Small intestine (tissue), 7 donors: ENCODE measurements at regions not wholly inside any gene's neighbourhood (a gene's known extent, or its start where the extent isn't known, plus 50 kb on each side); places are given as distances from the start of the nearest gene placed in this dataset.

Experiments used
- DNase-seq, 2 donors: peaks; one replicate each; pipeline versions ENCODE4 v3.0.0 to v3.0.0-alpha.2; 2013
- FAIRE-seq: peaks from 2 replicates; lab custom pipeline; 2012; peaks lifted over from hg19 to GRCh38; lab: Jason Lieb, UNC
- H3K27ac ChIP-seq, 3 donors: one replicate each; pipeline ENCODE4 v1.5.1; 2013; ENCODE audit warnings: low read length in 2 of 3, mild to moderate bottlenecking in 2 of 3, control low read depth in 1 of 3, inconsistent platforms in 1 of 3, low read depth in 1 of 3, moderate library complexity in 1 of 3
- H3K27me3 ChIP-seq, 3 donors: one replicate each; pipeline ENCODE4 v1.6.1; 2013; ENCODE audit warnings: low read length in 3 of 3, inconsistent platforms in 1 of 3; ENCODE audit not compliant: control insufficient read depth in 3 of 3, insufficient read depth in 3 of 3
- H3K36me3 ChIP-seq, 3 donors: one replicate each; pipeline ENCODE4 v1.6.1; 2013; ENCODE audit warnings: low read length in 3 of 3, inconsistent platforms in 1 of 3, low read depth in 1 of 3, mild to moderate bottlenecking in 1 of 3, moderate library complexity in 1 of 3; ENCODE audit not compliant: control insufficient read depth in 3 of 3, insufficient read depth in 2 of 3
- H3K4me1 ChIP-seq, 3 donors: one replicate each; pipeline ENCODE4 v1.6.1; 2013; ENCODE audit warnings: low read length in 2 of 3, inconsistent platforms in 1 of 3, low read depth in 1 of 3, mild to moderate bottlenecking in 1 of 3, moderate library complexity in 1 of 3; ENCODE audit not compliant: control insufficient read depth in 3 of 3, insufficient read depth in 2 of 3
- H3K4me3 ChIP-seq, 3 donors: one replicate each; pipeline ENCODE4 v1.5.1; 2013; ENCODE audit warnings: low read length in 3 of 3, control low read depth in 1 of 3, inconsistent platforms in 1 of 3, low read depth in 1 of 3, mild to moderate bottlenecking in 1 of 3, moderate library complexity in 1 of 3
- H3K9me3 ChIP-seq, 2 donors: one replicate each; pipeline ENCODE4 v1.6.1; 2013; ENCODE audit warnings: low read depth in 1 of 2, low read length in 1 of 2; ENCODE audit not compliant: control insufficient read depth in 2 of 2, insufficient read depth in 1 of 2
- WGBS, 3 donors: extraction: QIAGEN DNeasy Blood & Tissue Kit; methylation state at CpG; one replicate each; pipeline ENCODE4 v1.1.7; 2013; 5-methylcytosine and 5-hydroxymethylcytosine counted together
- donor health status: healthy with polysubstance abuse.
- donor health status: control.
- donor health status: control.
- donor health status: Bipolar disorder and iron deficiency.
- donor health status: healthy.

GRCh38 chr6:120200853-120201252, 851.3 kb upstream of the MAN1A1 start:
- DNase-seq (no peak), FAIRE-seq (no peak)
- Histone ChIP-seq H3K27ac (no peak overlapping the region), H3K4me1 (no peaks in the 10 kb centered on the region), H3K9me3 (no peaks in the 10 kb centered on the region), H3K36me3 (no peaks in the 10 kb centered on the region), H3K4me3 (no peak overlapping the region), H3K27me3 (no peaks in the 10 kb centered on the region)
- 81 to 90% (median 84%) methylated on average over 2 of the region's 2 CpGs for WGBS, 3 donors

- no peak for FAIRE-seq
- H3K36me3 ChIP-seq, result no peaks in the 10 kb centered on the region
- H3K9me3 ChIP-seq, result no peaks in the 10 kb centered on the region
- no peak overlapping the region for H3K27ac ChIP-seq
- no peaks in the 10 kb centered on the region for H3K27me3 ChIP-seq
- no peak for DNase-seq
- H3K4me3 ChIP-seq, result no peak overlapping the region
- H3K4me1 ChIP-seq, result no peaks in the 10 kb centered on the region
Measured at GRCh38 chr6:120198033-120198432, 848.5 kb upstream of the MAN1A1 start.

GRCh38 chr6:120186080-120186479, 836.5 kb upstream of the MAN1A1 start:
- Histone ChIP-seq H3K27me3 (no peaks in the 10 kb centered on the region), H3K9me3 (no peaks in the 10 kb centered on the region), H3K27ac (no peak overlapping the region), H3K36me3 (no peaks in the 10 kb centered on the region), H3K4me1 (no peaks in the 10 kb centered on the region), H3K4me3 (no peak overlapping the region)
- no peak for FAIRE-seq
- no peak for DNase-seq

GRCh38 chr6:120173250-120173649, 823.7 kb upstream of the MAN1A1 start:
- Histone ChIP-seq H3K4me1 (no peaks in the 10 kb centered on the region), H3K27ac (no peak overlapping the region), H3K27me3 (no peaks in the 10 kb centered on the region), H3K9me3 (no peaks in the 10 kb centered on the region), H3K4me3 (no peak overlapping the region), H3K36me3 (no peaks in the 10 kb centered on the region)
- no peak for FAIRE-seq
- WGBS, 3 donors, result 61 to 76% (median 69%) methylated on average over 2 of the region's 2 CpGs
- no peak for DNase-seq

- no peaks in the 10 kb centered on the region for H3K36me3 ChIP-seq
- FAIRE-seq, result no peak
- 74 to 76% (median 75%) methylated on average over 4 of the region's 4 CpGs for WGBS, 3 donors
- H3K27ac ChIP-seq, result no peak overlapping the region
- no peaks in the 10 kb centered on the region for H3K27me3 ChIP-seq
- no peak for DNase-seq
- no peaks in the 10 kb centered on the region for H3K9me3 ChIP-seq
- H3K4me1 ChIP-seq, result no peaks in the 10 kb centered on the region
- H3K4me3 ChIP-seq, result no peak overlapping the region
Measured at GRCh38 chr6:120164531-120164930, 815.0 kb upstream of the MAN1A1 start.

- no peaks in the 10 kb centered on the region for H3K27me3 ChIP-seq
- H3K4me1 ChIP-seq, result no peaks in the 10 kb centered on the region
- H3K9me3 ChIP-seq, result no peaks in the 10 kb centered on the region
- H3K4me3 ChIP-seq, result no peak overlapping the region
- no peaks in the 10 kb centered on the region for H3K36me3 ChIP-seq
- DNase-seq, result no peak
- H3K27ac ChIP-seq, result no peak overlapping the region
- FAIRE-seq, result no peak
Measured at GRCh38 chr6:120157873-120158272, 808.3 kb upstream of the MAN1A1 start.

- no peaks in the 10 kb centered on the region for H3K36me3 ChIP-seq
- no peaks in the 10 kb centered on the region for H3K9me3 ChIP-seq
- 58 to 73% (median 61%) methylated on average over 4 of the region's 4 CpGs for WGBS, 3 donors
- DNase-seq (no peak), FAIRE-seq (no peak)
- no peaks in the 10 kb centered on the region for H3K27me3 ChIP-seq
- H3K4me1 ChIP-seq, result no peaks in the 10 kb centered on the region
- H3K27ac ChIP-seq, result no peak overlapping the region
- H3K4me3 ChIP-seq, result no peak overlapping the region
Measured at GRCh38 chr6:120147071-120147871, 797.7 kb upstream of the MAN1A1 start.

- no peak for FAIRE-seq
- no peak overlapping the region for H3K27ac ChIP-seq
- WGBS, 3 donors, result 65 to 74% (median 72%) methylated on average over 5 of the region's 5 CpGs
- no peak for DNase-seq
- H3K4me3 ChIP-seq, result no peak overlapping the region
- H3K4me1 ChIP-seq, result no peaks in the 10 kb centered on the region
- H3K27me3 ChIP-seq, result no peaks in the 10 kb centered on the region
- no peaks in the 10 kb centered on the region for H3K9me3 ChIP-seq
- H3K36me3 ChIP-seq, result no peaks in the 10 kb centered on the region
Measured at GRCh38 chr6:120141601-120142000, 792.0 kb upstream of the MAN1A1 start.

- no peak overlapping the region for H3K4me3 ChIP-seq
- no peaks in the 10 kb centered on the region for H3K27me3 ChIP-seq
- 76 to 90% (median 89%) methylated on average over 2 of the region's 2 CpGs for WGBS, 3 donors
- no peaks in the 10 kb centered on the region for H3K4me1 ChIP-seq
- no peaks in the 10 kb centered on the region for H3K9me3 ChIP-seq
- no peak for FAIRE-seq
- no peak for DNase-seq
- H3K36me3 ChIP-seq, result no peaks in the 10 kb centered on the region
- no peak overlapping the region for H3K27ac ChIP-seq
Measured at GRCh38 chr6:120137492-120137891, 787.9 kb upstream of the MAN1A1 start.
